Right renal pelvis (tissue), 4 donors: ENCODE measurements at regions not wholly inside any gene's neighbourhood (a gene's known extent, or its start where the extent isn't known, plus 50 kb on each side); places are given as distances from the start of the nearest gene placed in this dataset.
A peak's percentile ranks its signal among the peaks of the same experiment; 100 is the strongest.
"Not testable (repeated sequence)": the region's sequence is repeated elsewhere in the genome, so short reads cannot be mapped to it uniquely, and the experiment has no call there.

Source experiments
- DNase-seq, 4 donors: peaks; one replicate each; pipeline ENCODE4 v3.0.0-alpha.2; 2013; ENCODE audit warnings: low read depth in 4 of 4, low spot score in 3 of 4, missing footprints in 1 of 4

DNA sequence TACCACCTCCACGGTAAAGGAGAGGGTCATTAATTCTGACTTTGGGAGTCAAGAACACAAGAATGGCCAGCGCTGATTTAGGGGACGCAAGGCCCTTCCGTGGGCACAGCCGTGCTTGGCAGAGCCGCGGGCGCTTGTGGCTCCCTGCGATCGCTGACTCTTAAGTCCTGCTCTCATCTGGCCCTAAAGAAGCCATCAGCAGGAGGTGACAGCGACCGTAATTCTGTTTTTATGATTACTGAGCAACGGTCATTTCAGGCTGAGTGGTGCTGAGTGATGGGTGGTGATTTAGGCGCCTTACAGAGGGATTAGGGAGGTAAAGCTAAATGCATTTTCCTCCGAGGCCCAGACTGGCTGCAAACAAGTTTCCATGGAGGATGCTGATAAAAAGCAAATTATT is 364.6 kb upstream of the SULF2 start:
- no peak for DNase-seq

- no peak for DNase-seq
Measured at GRCh38 chr20:48148916-48149672, 363.8 kb upstream of the SULF2 start.

DNA sequence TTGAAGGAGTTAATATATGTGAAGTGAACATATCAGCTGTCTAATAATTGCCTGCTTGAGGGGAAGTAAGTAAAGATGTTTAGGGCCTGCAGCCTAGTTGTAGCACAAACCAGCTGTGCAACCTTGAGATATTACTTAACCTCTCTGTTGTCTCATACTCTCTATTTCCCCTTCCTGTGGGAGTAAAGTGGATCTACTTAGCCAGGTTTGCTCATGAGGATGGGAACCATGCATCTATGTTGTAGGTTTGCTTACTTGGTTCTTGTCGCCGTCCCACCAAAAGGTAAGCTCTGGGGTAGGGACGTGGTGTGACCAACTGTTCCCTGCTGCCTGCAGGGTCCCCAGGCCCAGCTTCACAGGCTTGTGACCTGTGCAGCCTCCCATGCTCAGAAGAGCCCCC is 362.7 kb upstream of the SULF2 start:
- no peak for DNase-seq

DNA sequence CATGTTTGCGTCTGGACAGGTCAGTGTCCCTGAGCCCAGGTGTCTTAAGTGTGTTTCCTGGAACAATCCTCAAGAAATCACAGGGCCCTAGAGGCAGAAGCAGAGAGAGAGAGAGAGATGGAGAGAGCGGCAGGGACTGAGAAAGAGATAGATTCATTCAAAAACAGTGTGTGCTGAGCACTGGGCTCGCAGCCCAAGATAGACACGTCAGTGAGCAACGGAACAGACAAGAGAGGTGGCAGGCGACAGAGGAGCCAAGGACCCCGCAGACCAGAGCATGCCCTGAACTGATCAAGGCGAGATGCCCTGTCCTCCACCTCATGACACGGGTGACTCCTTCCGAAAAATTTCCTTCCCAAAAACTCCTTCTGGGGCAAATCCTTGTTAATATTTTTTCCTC is 362.0 kb upstream of the SULF2 start:
- no peak for DNase-seq

GRCh38 chr20:48146877-48147276 is 361.6 kb upstream of the SULF2 start:
- no peak for DNase-seq

DNA sequence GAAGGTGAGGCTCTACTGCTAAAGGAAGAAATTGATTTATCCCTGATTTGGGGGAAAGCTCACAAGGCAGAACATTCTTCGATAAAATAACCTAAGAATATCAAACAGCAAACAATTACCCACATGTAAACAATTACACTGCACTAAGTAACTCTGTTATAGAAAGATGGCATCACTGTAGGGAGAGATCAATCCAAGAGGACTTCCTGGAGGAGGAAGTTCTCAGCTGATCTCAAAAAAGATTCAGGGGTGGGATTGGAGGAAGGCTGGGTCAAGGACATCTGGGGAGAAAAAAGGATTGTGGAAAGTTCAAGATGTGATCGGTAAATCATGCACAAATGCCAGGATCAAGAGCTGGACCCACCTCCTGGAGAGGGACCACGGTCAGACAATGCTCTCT is 361.0 kb upstream of the SULF2 start:
- no peak for DNase-seq

DNA sequence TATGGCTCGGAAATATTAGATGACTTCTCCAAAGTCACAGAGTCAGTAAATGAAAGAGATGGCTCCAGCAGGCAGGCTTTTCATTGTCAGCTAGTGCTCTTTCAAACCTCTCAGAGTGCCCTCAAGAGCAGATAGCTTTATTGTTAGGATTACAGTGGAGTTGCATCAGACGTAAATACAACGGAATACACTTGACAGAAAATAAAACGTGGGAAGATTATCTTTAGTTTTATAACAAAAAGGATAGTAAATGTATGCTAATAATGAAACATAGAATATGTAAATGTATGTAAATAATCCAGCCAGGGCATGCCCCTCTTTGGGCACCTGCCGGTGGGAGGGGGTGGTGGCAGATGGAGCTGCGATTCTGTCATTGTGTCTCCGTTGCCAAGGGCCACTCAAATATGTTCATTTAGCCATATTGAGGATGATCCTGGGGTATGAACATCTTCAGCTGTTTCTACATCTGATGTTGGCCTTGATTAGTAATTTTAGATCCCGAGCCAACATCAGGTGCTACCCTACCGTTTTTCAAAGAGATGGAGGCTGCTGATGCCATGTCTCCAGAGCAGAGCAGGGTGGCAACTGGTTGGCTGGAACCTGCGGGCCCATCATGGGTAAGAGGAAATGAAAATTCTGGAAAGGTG is 358.3 kb upstream of the SULF2 start:
- no peak for DNase-seq

GRCh38 chr20:48142516-48142773 is 357.2 kb upstream of the SULF2 start:
- no peak for DNase-seq

- no peak for DNase-seq
Measured at GRCh38 chr20:48141660-48142515, 356.6 kb upstream of the SULF2 start.

GRCh38 chr20:48139262-48140041 is 354.2 kb upstream of the SULF2 start:
- DNase-seq: no peak

- DNase-seq: no peak
Measured at GRCh38 chr20:48132834-48133233, 347.6 kb upstream of the SULF2 start.

DNA sequence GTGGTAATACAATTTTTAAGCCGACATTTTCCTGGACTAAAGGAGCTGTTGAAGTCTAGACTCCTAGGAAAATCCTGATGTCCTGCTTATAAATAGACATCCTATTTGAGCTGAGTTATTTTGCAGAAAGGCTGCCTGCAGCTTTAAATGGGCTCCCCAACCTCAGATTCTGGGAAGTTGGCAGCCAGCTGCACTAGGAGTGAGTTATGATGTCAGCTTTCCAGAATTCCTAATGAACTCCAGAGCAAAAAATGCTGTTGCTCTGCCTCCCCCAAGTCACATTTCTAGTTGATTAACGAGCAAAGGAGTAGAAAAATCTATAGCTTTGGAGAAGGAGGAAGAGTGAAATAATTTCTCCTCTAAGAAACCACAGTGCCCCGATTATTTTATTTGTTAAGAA is 346.3 kb upstream of the SULF2 start:
- DNase-seq: peak in 2 of 4 donors; percentile 62 to 66

- no peak for DNase-seq
Measured at GRCh38 chr20:48129345-48129942, 344.2 kb upstream of the SULF2 start.

DNA sequence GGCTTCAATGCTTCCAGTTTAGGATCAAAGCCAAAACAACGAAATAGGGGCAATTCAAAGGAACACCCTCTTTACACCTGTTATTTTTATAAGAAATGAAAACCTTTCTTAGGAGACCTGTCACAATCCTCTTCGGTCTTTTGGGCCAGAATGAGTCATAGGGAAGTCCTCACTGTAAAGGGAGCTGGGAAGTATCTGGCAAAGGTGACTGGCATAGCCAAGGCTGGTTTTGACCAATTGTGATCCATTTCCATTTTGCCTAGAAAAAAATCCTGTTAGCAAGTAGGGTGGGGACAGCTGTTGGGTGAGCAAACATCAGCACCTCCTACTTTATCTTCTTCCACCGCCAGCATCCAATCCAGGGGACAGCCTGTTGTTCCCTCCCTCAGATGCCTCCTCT is 343.2 kb upstream of the SULF2 start:
- no peak for DNase-seq

- DNase-seq: not testable (repeated sequence)
Measured at GRCh38 chr20:48127964-48128363, 342.7 kb upstream of the SULF2 start.

DNA sequence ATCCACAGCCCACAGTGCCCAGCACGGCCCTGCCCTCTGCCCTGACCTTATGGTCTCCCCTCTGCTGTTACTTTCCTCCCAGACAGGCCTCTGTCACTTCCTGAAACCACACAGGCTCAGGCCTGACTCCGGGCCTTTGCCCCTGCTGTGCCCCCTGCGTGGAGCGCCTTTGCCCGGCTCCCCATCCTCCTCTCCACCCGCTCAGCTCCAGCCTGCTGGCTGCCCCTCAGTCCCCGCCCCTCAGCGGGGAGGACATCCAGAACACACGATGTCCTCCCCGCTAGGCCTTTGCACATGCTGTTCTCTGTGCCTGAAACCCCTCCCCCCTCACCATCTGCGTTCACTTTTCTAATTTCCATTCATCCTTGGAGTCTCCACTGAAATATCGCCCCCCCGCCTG is 341.9 kb upstream of the SULF2 start:
- not testable (repeated sequence) for DNase-seq

DNA sequence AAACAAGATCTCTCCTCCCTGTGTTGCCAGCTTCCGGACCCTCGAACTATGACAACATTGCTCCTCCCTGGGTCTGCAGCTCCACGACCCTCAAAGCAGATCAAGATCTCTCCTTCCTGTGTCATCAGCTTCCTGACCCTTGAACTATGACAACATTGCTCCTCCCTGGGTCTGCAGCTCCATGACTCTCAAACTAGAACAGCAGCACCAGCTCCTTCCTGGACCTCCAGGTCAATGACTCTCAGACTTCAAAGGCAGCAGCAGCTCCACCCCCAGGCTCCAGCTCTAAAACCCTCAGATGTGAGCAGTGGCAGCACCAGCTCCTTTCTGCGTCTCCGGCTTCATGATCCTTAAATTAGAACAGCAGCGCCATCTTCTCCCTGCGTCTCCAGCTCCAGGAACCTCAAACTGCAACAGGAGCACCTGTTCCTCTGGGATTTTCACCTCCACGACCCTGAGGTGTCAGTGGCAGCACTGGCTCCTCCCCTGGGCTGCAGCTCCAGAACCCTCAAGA is 341.0 kb upstream of the SULF2 start:
- peak in 1 of 4 donors; percentile 33 for DNase-seq

- no peak for DNase-seq
Measured at GRCh38 chr20:48124960-48125359, 339.7 kb upstream of the SULF2 start.

- no peak for DNase-seq
Measured at GRCh38 chr20:48124181-48124782, 339.0 kb upstream of the SULF2 start.

DNA sequence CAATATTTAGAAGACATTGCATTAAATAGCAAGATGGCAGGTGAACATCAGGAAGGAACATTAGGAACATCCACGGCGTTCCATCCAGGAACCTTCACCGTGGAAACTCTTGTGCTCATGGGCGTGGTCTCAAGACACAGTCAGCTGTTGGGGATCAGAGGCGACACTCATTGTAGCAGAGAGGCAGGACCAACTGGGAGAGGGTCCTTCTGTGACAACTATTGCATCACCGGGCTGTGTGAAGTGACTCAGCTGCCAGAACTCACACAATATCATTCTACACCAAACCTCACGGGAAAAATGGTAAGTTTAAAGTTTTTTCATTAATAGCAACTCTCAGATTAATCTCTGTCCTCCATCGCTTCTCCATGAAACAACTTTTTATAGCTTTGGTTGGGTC is 334.8 kb upstream of the SULF2 start:
- no peak for DNase-seq
